ENCODE measurements at regions not wholly inside any gene's neighbourhood (a gene's known extent, or its start where the extent isn't known, plus 50 kb on each side); places are given as distances from the start of the nearest gene placed in this dataset.
"Not testable (repeated sequence)": the region's sequence is repeated elsewhere in the genome, so short reads cannot be mapped to it uniquely, and the experiment has no call there.

GRCh38 chr7:46279290-46279689 lies 358.2 kb upstream of the IGFBP3 start:
- H3K4me3 ChIP-seq: no peak overlapping the region
- no peaks in the 10 kb centered on the region for H3K4me1 ChIP-seq
- intact Hi-C loops (cut with DNase I; ENCODE audit: low total_unique reads): no loop called here
- TF ChIP-seq POLR2A (IDR thresholded peaks at IDR 0.05) (no peak), CTCF (IDR thresholded peaks at IDR 0.05) (no peak)
- no peaks in the 10 kb centered on the region for H3K9me3 ChIP-seq
- no peak overlapping the region for H3K27ac ChIP-seq
- no peak for DNase-seq
- H3K27me3 ChIP-seq: no peaks in the 10 kb centered on the region
- no peaks in the 10 kb centered on the region for H3K36me3 ChIP-seq

GRCh38 chr7:46264646-46265045 lies 343.6 kb upstream of the IGFBP3 start:
- Histone ChIP-seq H3K27ac (no peak overlapping the region), H3K36me3 (no peaks in the 10 kb centered on the region), H3K4me3 (no peak overlapping the region), H3K9me3 (peaks cover 0 to 17% of the 10 kb centered on the region in 2 donors), H3K4me1 (no peaks in the 10 kb centered on the region), H3K27me3 (no peaks in the 10 kb centered on the region)
- TF ChIP-seq POLR2A (IDR thresholded peaks at IDR 0.05) (no peak), CTCF (IDR thresholded peaks at IDR 0.05) (no peak)
- no peak for DNase-seq
- intact Hi-C loops (cut with DNase I; ENCODE audit: low total_unique reads): no loop called here

- intact Hi-C loops (cut with DNase I; ENCODE audit: low total_unique reads); DNase-seq; H3K27ac ChIP-seq; H3K4me1 ChIP-seq; H3K36me3 ChIP-seq; H3K27me3 ChIP-seq; H3K4me3 ChIP-seq: not testable (repeated sequence)
- peaks cover 0 to 17% of the 10 kb centered on the region in 2 donors for H3K9me3 ChIP-seq
Measured at GRCh38 chr7:46261638-46262037, 340.6 kb upstream of the IGFBP3 start.

GRCh38 chr7:46259947-46260346 lies 338.9 kb upstream of the IGFBP3 start:
- Histone ChIP-seq H3K4me3 (no peak overlapping the region), H3K36me3 (no peaks in the 10 kb centered on the region), H3K9me3 (peaks cover 0 to 17% of the 10 kb centered on the region in 2 donors), H3K4me1 (no peaks in the 10 kb centered on the region), H3K27ac (no peak overlapping the region), H3K27me3 (no peaks in the 10 kb centered on the region)
- no peak for DNase-seq
- TF ChIP-seq CTCF (IDR thresholded peaks at IDR 0.05): no peak
- TF ChIP-seq POLR2A (IDR thresholded peaks at IDR 0.05): no peak
- intact Hi-C loops (cut with DNase I; ENCODE audit: low total_unique reads): no loop called here

- H3K4me3 ChIP-seq: no peak overlapping the region
- H3K27me3 ChIP-seq: no peaks in the 10 kb centered on the region
- no peaks in the 10 kb centered on the region for H3K36me3 ChIP-seq
- TF ChIP-seq CTCF (IDR thresholded peaks at IDR 0.05) (no peak), POLR2A (IDR thresholded peaks at IDR 0.05) (no peak)
- peaks cover 0 to 15% of the 10 kb centered on the region in 2 donors for H3K9me3 ChIP-seq
- no peak overlapping the region for H3K27ac ChIP-seq
- H3K4me1 ChIP-seq: no peaks in the 10 kb centered on the region
- DNase-seq: no peak
- intact Hi-C loops (cut with DNase I; ENCODE audit: low total_unique reads): no loop called here
Measured at GRCh38 chr7:46257761-46258448, 336.8 kb upstream of the IGFBP3 start.
